ENCODE measurements at regions not wholly inside any gene's neighbourhood (a gene's known extent, or its start where the extent isn't known, plus 50 kb on each side); places are given as distances from the start of the nearest gene placed in this dataset.
"Not testable (repeated sequence)": the region's sequence is repeated elsewhere in the genome, so short reads cannot be mapped to it uniquely, and the experiment has no call there.

- DNase-seq = not testable (repeated sequence)
Measured at GRCh38 chr1:196366-196765, 255.1 kb downstream of the OR4F29 start.

- not testable (repeated sequence) for DNase-seq
Measured at GRCh38 chr1:191296-192049, 260.0 kb downstream of the OR4F29 start.

- DNase-seq = not testable (repeated sequence)
Measured at GRCh38 chr1:190678-191077, 260.8 kb downstream of the OR4F29 start.

GRCh38 chr1:189915-190314 lies 261.6 kb downstream of the OR4F29 start:
- DNase-seq = not testable (repeated sequence)

- not testable (repeated sequence) for DNase-seq
Measured at GRCh38 chr1:189270-189669, 262.2 kb downstream of the OR4F29 start.

- not testable (repeated sequence) for DNase-seq
Measured at GRCh38 chr1:187298-187697, 264.2 kb downstream of the OR4F29 start.

GRCh38 chr1:186691-187131 lies 264.8 kb downstream of the OR4F29 start:
- not testable (repeated sequence) for DNase-seq

- not testable (repeated sequence) for DNase-seq
Measured at GRCh38 chr1:186223-186622, 265.3 kb downstream of the OR4F29 start.

- not testable (repeated sequence) for DNase-seq
Measured at GRCh38 chr1:185526-185925, 266.0 kb downstream of the OR4F29 start.

- DNase-seq = not testable (repeated sequence)
Measured at GRCh38 chr1:184336-184686, 267.2 kb downstream of the OR4F29 start.

- not testable (repeated sequence) for DNase-seq
Measured at GRCh38 chr1:183620-184335, 267.7 kb downstream of the OR4F29 start.

- DNase-seq = not testable (repeated sequence)
Measured at GRCh38 chr1:183081-183480, 268.4 kb downstream of the OR4F29 start.

- not testable (repeated sequence) for DNase-seq
Measured at GRCh38 chr1:182631-183030, 268.8 kb downstream of the OR4F29 start.

GRCh38 chr1:181247-182216 lies 269.9 kb downstream of the OR4F29 start:
- DNase-seq = peak; percentile 75

- DNase-seq = peak; percentile 18
Measured at GRCh38 chr1:180749-181205, 270.7 kb downstream of the OR4F29 start.

GRCh38 chr1:138842-139241 lies 312.6 kb downstream of the OR4F29 start:
- not testable (repeated sequence) for DNase-seq

GRCh38 chr1:137664-138063 lies 313.8 kb downstream of the OR4F29 start:
- not testable (repeated sequence) for DNase-seq

GRCh38 chr1:136344-136932 lies 315.0 kb downstream of the OR4F29 start:
- DNase-seq = not testable (repeated sequence)

- not testable (repeated sequence) for DNase-seq
Measured at GRCh38 chr1:134936-135335, 316.5 kb downstream of the OR4F29 start.

GRCh38 chr1:118440-118839 lies 333.0 kb downstream of the OR4F29 start:
- not testable (repeated sequence) for DNase-seq

GRCh38 chr1:115534-115933 lies 335.9 kb downstream of the OR4F29 start:
- not testable (repeated sequence) for DNase-seq

- not testable (repeated sequence) for DNase-seq
Measured at GRCh38 chr1:104776-105175, 346.7 kb downstream of the OR4F29 start.
